ENCODE measurements at regions not wholly inside any gene's neighbourhood (a gene's known extent, or its start where the extent isn't known, plus 50 kb on each side); places are given as distances from the start of the nearest gene placed in this dataset.

- Histone ChIP-seq H3K79me2 (ENCODE audit: low read length) (no peaks in the 10 kb centered on the region), H3F3A (ENCODE audit: low read length, unreplicated experiment) (no peaks in the 10 kb centered on the region), H3K4me3 (ENCODE audit: low read length) (no peak overlapping the region), H3K9me2 (replicated peaks; ENCODE audit: low read length) (no peaks in the 10 kb centered on the region), H4K20me1 (ENCODE audit: low read length) (no peaks in the 10 kb centered on the region), H3K4me2 (ENCODE audit: low read length) (no peak overlapping the region), H3K4me1 (ENCODE audit: insufficient read depth, low read length) (peaks cover 14% of the 10 kb centered on the region), H3K36me3 (ENCODE audit: low read depth, low read length) (no peaks in the 10 kb centered on the region), H2AFZ (ENCODE audit: low read length) (no peak overlapping the region), H3K9ac (ENCODE audit: low read length) (no peak overlapping the region), H3K27me3 (ENCODE audit: low read length) (no peaks in the 10 kb centered on the region), H3K9me3 (ENCODE audit: low read length) (no peaks in the 10 kb centered on the region), H3K27ac (ENCODE audit: low read length) (no peak overlapping the region)
- ChIA-PET CTCF (no interaction called here), POLR2A (ENCODE audit: unreplicated experiment) (no interaction called here)
- intact Hi-C loops (cut with micrococcal nuclease) = no loop called here
- ATAC-seq = peak; percentile 53
- no TSS peak for BruUV-seq (replicated peaks)
- TF ChIP-seq EZH2 (IDR thresholded peaks at IDR 0.05; ENCODE audit: low read length, unreplicated experiment) (no peak), EZH2phosphoT487 (IDR thresholded peaks at IDR 0.05; ENCODE audit: borderline replicate concordance, low read length) (no peak), CTCF (conservative IDR thresholded peaks at IDR 0.05; ENCODE audit: low read depth, low read length) (no peak)
- DNase-seq = peak; percentile 56
Observed at GRCh38 chr2:220493871-220494525, 866.6 kb downstream of the SLC4A3 start.

GRCh38 chr2:220496513-220496912 lies 869.1 kb downstream of the SLC4A3 start:
- Histone ChIP-seq H3K4me2 (ENCODE audit: low read length) (no peak overlapping the region), H3K27me3 (ENCODE audit: low read length) (no peaks in the 10 kb centered on the region), H3F3A (ENCODE audit: low read length, unreplicated experiment) (no peaks in the 10 kb centered on the region), H3K4me3 (ENCODE audit: low read length) (no peak overlapping the region), H3K79me2 (ENCODE audit: low read length) (no peaks in the 10 kb centered on the region), H3K9ac (ENCODE audit: low read length) (no peak overlapping the region), H2AFZ (ENCODE audit: low read length) (no peak overlapping the region), H4K20me1 (ENCODE audit: low read length) (no peaks in the 10 kb centered on the region), H3K4me1 (ENCODE audit: insufficient read depth, low read length) (peaks cover 21% of the 10 kb centered on the region), H3K36me3 (ENCODE audit: low read depth, low read length) (no peaks in the 10 kb centered on the region), H3K27ac (ENCODE audit: low read length) (no peak overlapping the region), H3K9me3 (ENCODE audit: low read length) (no peaks in the 10 kb centered on the region), H3K9me2 (replicated peaks; ENCODE audit: low read length) (no peaks in the 10 kb centered on the region)
- CTCF ChIA-PET = no interaction called here
- ATAC-seq (no peak), DNase-seq (no peak)
- POLR2A ChIA-PET (ENCODE audit: unreplicated experiment) = no interaction called here
- TF ChIP-seq CTCF (conservative IDR thresholded peaks at IDR 0.05; ENCODE audit: low read depth, low read length) = no peak
- TF ChIP-seq EZH2phosphoT487 (IDR thresholded peaks at IDR 0.05; ENCODE audit: borderline replicate concordance, low read length) = no peak
- TF ChIP-seq EZH2 (IDR thresholded peaks at IDR 0.05; ENCODE audit: low read length, unreplicated experiment) = no peak
- intact Hi-C loops (cut with micrococcal nuclease) = no loop called here
- BruUV-seq (replicated peaks) = no TSS peak

GRCh38 chr2:220499225-220499624 lies 871.8 kb downstream of the SLC4A3 start:
- CTCF ChIA-PET = no interaction called here
- peak overlapping the region; percentile 9 for H3K4me2 ChIP-seq (ENCODE audit: low read length)

More at GRCh38 chr2:220499225-220499624, 871.8 kb downstream of the SLC4A3 start:
- no peaks in the 10 kb centered on the region for H3K27me3 ChIP-seq (ENCODE audit: low read length)
- POLR2A ChIA-PET (ENCODE audit: unreplicated experiment) = interaction anchor here (0.6 kb wide), 1 partner anchor 1861 kb away, joined by 4 read pairs; no protein-coding TSS in a partner anchor
- H3F3A ChIP-seq (ENCODE audit: low read length, unreplicated experiment) = no peaks in the 10 kb centered on the region
- no TSS peak for BruUV-seq (replicated peaks)
- H4K20me1 ChIP-seq (ENCODE audit: low read length) = no peaks in the 10 kb centered on the region
- ATAC-seq = peak; percentile 70
- H3K9me3 ChIP-seq (ENCODE audit: low read length) = no peaks in the 10 kb centered on the region
- no peaks in the 10 kb centered on the region for H3K36me3 ChIP-seq (ENCODE audit: low read depth, low read length)
- intact Hi-C loops (cut with micrococcal nuclease) = no loop called here
- H2AFZ ChIP-seq (ENCODE audit: low read length) = peak overlapping the region; percentile 40; the same call in 1 of the 2 replicates
- peak; percentile 71 for DNase-seq
- H3K9ac ChIP-seq (ENCODE audit: low read length) = no peak overlapping the region
- H3K9me2 ChIP-seq (replicated peaks; ENCODE audit: low read length) = no peaks in the 10 kb centered on the region
- TF ChIP-seq EZH2phosphoT487 (IDR thresholded peaks at IDR 0.05; ENCODE audit: borderline replicate concordance, low read length) (no peak), EZH2 (IDR thresholded peaks at IDR 0.05; ENCODE audit: low read length, unreplicated experiment) (no peak), CTCF (conservative IDR thresholded peaks at IDR 0.05; ENCODE audit: low read depth, low read length) (no peak)
- H3K4me3 ChIP-seq (ENCODE audit: low read length) = no peak overlapping the region
- peaks cover 43% of the 10 kb centered on the region for H3K4me1 ChIP-seq (ENCODE audit: insufficient read depth, low read length)
- peak overlapping the region; percentile 32 for H3K27ac ChIP-seq (ENCODE audit: low read length)
- H3K79me2 ChIP-seq (ENCODE audit: low read length) = no peaks in the 10 kb centered on the region
